GM06990 (cell line): ENCODE measurements at regions not wholly inside any gene's neighbourhood (a gene's known extent, or its start where the extent isn't known, plus 50 kb on each side); places are given as distances from the start of the nearest gene placed in this dataset.

ENCODE experiments used
- DNase-seq: peaks from one replicate; pipeline ENCODE4 v3.0.0-alpha.2; 2011; ENCODE audit not compliant: insufficient read length; ENCODE audit errors: extremely low read depth
- H3K27me3 ChIP-seq: replicated peaks from 2 replicates; pipeline ENCODE4 v1.6.0; 2011; ENCODE audit warnings: low read length; ENCODE audit not compliant: control insufficient read depth, insufficient read depth
- H3K36me3 ChIP-seq: 2 replicates; pipeline ENCODE4 v1.5.1; 2011; ENCODE audit warnings: low read length; ENCODE audit not compliant: control insufficient read depth, insufficient read depth
- H3K4me3 ChIP-seq: replicated peaks from 2 replicates; pipeline ENCODE4 v1.5.1; 2011; ENCODE audit warnings: low read depth, mild to moderate bottlenecking, control low read depth, low read length
- TF ChIP-seq, protein P1 (sequence below): IDR thresholded peaks from 2 replicates; pipeline ENCODE4 v1.5.1; 2011; ENCODE audit warnings: low read length, control low read depth, mild to moderate bottlenecking, inconsistent platforms; ENCODE audit not compliant: insufficient read depth, poor library complexity, severe bottlenecking

- Histone ChIP-seq H3K4me3 (no peak overlapping the region), H3K36me3 (no peaks in the 10 kb centered on the region), H3K27me3 (no peaks in the 10 kb centered on the region)
- TF ChIP-seq, protein P1, sequence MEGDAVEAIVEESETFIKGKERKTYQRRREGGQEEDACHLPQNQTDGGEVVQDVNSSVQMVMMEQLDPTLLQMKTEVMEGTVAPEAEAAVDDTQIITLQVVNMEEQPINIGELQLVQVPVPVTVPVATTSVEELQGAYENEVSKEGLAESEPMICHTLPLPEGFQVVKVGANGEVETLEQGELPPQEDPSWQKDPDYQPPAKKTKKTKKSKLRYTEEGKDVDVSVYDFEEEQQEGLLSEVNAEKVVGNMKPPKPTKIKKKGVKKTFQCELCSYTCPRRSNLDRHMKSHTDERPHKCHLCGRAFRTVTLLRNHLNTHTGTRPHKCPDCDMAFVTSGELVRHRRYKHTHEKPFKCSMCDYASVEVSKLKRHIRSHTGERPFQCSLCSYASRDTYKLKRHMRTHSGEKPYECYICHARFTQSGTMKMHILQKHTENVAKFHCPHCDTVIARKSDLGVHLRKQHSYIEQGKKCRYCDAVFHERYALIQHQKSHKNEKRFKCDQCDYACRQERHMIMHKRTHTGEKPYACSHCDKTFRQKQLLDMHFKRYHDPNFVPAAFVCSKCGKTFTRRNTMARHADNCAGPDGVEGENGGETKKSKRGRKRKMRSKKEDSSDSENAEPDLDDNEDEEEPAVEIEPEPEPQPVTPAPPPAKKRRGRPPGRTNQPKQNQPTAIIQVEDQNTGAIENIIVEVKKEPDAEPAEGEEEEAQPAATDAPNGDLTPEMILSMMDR = no peak
- DNase-seq = no peak
Observed at GRCh38 chr2:53257287-53257686, 510.3 kb upstream of the CHAC2 start.

DNA sequence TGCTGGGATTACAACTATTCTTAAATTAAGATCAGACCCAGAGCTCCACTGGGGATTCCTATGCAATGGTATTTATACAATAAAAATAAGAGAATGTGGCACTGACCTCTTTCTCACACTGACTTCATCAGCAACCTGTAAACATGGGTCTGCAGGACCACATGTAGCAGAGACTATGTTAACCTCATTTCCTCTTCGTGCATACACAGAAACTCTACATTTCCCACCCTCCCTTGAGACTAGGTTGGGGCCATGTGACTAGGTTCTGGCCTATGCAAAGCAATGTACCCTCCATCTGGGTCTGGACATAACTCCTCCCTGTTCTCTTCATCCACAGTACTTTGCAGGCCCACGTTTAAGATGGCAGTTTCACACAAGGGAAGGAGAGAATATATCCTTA is 514.4 kb upstream of the CHAC2 start:
- no peak for DNase-seq
- Histone ChIP-seq H3K27me3 (no peaks in the 10 kb centered on the region), H3K4me3 (no peak overlapping the region), H3K36me3 (no peaks in the 10 kb centered on the region)
- TF ChIP-seq, protein P1 = no peak

DNA sequence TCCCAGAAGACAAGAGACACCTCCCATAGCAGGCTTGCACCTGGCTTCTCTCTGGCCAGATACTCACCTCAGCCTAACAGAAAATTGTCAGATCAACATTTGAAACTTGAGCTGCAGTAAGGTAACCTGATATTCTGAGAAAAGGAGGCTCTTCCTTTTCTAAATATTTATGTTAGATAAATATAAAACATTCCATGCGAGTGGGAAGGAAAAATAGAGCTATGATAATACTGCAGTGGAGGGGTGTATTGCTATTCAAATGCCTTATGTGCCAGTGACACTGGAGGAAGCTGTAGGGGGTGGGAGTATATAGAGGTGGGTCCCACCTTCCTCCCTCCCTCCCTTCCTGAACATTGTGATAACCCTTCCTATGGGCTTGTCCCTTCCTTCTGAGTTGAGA is 515.5 kb upstream of the CHAC2 start:
- Histone ChIP-seq H3K27me3 (no peaks in the 10 kb centered on the region), H3K4me3 (no peak overlapping the region), H3K36me3 (no peaks in the 10 kb centered on the region)
- DNase-seq = no peak
- TF ChIP-seq, protein P1 = no peak

DNA sequence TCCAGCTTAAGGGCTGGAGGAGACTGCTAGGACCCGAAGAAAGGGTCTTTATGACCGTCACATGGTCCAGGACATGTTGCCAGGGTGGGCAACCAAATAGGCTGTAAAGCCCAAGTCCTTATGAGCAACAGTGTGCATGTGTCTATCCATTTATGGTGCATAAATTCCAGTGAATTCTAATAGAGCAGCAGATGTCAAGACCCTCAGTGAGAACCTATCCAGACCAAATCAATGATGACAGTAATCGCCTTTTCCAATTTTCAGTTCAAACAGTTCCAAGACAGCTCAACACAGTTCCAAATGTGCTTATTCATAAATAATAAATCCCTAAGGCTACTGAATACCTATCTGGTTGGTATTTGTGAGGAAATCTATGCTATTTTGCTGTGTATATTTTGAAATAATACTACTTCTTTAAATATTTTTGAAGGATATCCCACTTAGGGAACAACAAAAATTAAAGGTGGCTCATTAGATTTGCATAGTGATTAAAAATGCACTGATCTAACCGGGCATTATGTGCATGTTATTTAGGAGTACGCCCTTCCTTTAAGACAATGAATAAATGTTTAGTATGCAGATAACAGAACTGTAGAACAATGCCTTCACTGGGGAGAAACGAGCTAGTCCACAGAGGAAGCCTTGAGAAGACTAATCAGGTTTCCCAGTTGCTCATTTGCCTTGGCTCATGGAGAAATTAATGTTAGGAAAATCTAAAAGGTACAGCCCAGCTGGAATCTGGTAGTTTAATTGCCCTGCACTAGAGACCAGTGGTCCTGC is 519.5 kb upstream of the CHAC2 start:
- Histone ChIP-seq H3K4me3 (no peak overlapping the region), H3K36me3 (no peaks in the 10 kb centered on the region), H3K27me3 (no peaks in the 10 kb centered on the region)
- TF ChIP-seq, protein P1 = no peak
- DNase-seq = no peak

DNA sequence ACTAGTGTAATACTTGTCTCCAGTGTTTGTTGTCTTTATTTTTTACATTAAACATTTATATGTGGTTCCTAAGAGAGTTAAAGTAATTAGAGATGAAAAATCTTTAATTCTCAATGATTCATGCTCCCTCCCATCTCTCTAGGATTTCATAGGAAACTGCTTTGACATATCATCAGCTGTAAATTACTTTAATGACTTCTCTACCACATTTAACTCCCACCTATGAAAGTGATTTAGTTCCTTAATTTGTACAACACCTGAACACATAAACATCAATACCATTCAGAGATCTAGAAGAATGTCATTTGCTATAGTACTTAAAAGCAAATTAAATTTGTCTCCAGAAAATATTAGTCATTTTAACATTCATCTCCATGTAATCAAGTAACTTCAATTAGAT is 524.2 kb upstream of the CHAC2 start:
- no peaks in the 10 kb centered on the region for H3K36me3 ChIP-seq
- no peaks in the 10 kb centered on the region for H3K27me3 ChIP-seq
- H3K4me3 ChIP-seq = no peak overlapping the region
- DNase-seq = no peak
- TF ChIP-seq, protein P1 = no peak

DNA sequence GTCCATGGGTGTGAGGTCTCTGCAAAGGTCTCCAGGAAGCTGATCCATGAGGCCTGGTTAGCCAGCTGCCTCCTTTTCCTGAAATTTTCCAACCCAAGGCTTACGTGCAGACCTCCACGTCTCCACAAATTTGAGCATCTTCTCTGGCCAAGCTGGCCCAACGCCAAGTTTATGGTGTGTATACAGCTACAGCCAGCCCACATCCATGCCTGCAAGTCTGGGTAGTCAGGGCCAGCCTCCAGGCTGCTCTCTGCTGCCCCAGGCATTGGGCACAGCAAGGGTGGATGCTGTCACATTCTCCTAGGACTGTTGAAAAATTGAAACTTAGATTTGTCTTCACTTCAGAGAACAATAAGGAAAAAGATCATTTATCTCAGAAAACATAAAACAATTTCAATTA is 525.5 kb upstream of the CHAC2 start:
- no peak overlapping the region for H3K4me3 ChIP-seq
- TF ChIP-seq, protein P1 = no peak
- H3K36me3 ChIP-seq = no peaks in the 10 kb centered on the region
- no peaks in the 10 kb centered on the region for H3K27me3 ChIP-seq
- no peak for DNase-seq
